Stimulated activated CD4-positive, alpha-beta T cell treated with anti-CD3 and anti-CD28 coated beads, Interleukin-1b, Interleukin-23, amount 100 ng/mL, for 1 hour (primary cell): ENCODE measurements at regions not wholly inside any gene's neighbourhood (a gene's known extent, or its start where the extent isn't known, plus 50 kb on each side); places are given as distances from the start of the nearest gene placed in this dataset.

ENCODE experiments used
- DNase-seq, 2 donors: peaks; one replicate each; pipeline ENCODE4 v3.0.0-alpha.2; 2020; ENCODE audit warnings: low read depth in 2 of 2

- DNase-seq, result no peak
Observed at GRCh38 chr15:89399238-89400115, 64.9 kb upstream of the POLG start.

DNA sequence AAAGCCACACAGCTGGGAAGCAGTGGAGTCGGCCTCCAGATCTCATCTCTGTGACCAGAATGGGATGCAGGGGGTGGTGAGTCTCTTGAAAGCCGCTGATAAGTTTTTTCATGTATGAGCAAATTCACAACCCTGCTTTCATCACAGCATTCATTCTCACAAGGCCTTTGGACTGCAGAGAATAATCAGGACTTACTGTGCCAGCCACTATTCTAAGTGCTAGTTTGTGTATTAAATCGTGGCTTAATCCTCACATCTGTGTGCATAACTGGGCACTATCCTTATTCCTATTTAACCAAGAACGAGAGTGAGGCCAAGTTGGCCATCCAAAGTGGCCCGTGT, 64.2 kb upstream of the POLG start:
- no peak for DNase-seq

- DNase-seq, result no peak
Observed at GRCh38 chr15:89397653-89398023, 63.0 kb upstream of the POLG start.

GRCh38 chr15:89396723-89397652, 62.4 kb upstream of the POLG start:
- DNase-seq, result no peak

DNA sequence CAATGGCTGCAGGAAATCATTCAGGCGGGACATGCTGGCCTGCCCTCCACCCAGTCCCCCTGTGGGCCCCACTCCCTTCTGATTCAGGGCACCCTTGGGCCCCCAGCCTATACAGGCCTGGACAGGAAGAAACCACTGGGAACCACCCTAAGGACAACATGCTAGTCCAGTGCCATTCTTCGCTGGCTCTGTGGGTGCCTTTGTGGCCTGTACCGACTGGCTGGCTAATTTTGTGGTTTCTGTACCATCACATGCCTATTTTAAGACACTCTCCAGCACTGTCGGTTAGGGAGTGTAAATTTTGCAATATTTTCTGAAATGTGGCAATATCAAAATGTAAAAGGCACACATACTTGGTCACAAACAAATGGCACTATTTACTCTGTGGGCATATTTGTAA, 61.4 kb upstream of the POLG start:
- DNase-seq, result no peak

- DNase-seq, result no peak
Observed at GRCh38 chr15:89395461-89395871, 60.8 kb upstream of the POLG start.

GRCh38 chr15:89395031-89395430, 60.4 kb upstream of the POLG start:
- no peak for DNase-seq

DNA sequence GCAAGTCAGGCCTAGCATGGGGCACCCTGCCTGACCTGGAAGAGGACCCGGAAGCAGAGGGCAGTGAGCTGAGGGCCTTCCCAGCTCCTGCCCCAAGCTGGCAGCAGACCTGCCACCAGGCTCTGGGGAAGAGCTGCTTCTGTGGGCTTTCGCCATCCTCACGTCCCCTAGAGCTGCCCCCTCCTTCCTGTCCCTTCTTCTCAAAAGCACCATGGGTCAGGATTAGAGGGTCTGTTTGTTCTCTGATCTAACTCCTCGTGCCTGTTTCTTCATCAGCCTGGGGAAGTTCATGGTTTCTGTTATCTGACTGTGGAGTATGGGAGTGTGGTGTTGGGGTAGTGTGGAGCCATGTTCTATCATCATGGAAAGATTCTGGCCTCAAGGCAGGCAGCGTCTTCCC, 58.4 kb upstream of the POLG start:
- DNase-seq, result no peak

DNA sequence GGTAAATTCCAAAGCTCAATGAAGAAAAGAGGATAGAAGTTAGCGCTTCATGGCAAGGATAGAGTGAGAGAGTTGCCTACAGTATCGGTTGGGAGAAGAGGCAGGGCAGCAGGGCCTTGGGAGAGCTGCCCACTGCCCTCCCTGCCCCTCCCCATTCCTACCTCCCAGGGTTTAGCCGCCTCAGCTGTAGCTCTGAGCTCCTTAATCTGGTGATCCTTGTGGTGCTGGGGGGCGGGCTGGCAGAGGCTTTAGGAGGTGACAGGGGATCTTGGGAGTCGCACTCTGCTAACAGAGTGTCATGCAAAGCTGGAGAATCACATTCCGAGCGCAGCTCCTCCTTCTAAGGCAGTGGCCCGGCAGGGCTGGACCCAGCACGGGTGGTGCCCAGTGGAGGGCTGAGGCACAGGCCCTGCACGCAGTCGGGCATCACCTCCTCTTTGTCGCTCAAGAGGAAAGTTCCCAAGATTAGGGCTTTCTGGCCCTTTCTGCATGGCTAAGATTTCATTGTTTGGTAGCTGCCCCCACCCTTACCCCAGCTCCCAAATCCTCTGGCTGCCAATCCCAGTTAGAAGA, 57.1 kb upstream of the POLG start:
- DNase-seq, result no peak

- DNase-seq, result no peak
Observed at GRCh38 chr15:89389841-89390603, 55.4 kb upstream of the POLG start.

DNA sequence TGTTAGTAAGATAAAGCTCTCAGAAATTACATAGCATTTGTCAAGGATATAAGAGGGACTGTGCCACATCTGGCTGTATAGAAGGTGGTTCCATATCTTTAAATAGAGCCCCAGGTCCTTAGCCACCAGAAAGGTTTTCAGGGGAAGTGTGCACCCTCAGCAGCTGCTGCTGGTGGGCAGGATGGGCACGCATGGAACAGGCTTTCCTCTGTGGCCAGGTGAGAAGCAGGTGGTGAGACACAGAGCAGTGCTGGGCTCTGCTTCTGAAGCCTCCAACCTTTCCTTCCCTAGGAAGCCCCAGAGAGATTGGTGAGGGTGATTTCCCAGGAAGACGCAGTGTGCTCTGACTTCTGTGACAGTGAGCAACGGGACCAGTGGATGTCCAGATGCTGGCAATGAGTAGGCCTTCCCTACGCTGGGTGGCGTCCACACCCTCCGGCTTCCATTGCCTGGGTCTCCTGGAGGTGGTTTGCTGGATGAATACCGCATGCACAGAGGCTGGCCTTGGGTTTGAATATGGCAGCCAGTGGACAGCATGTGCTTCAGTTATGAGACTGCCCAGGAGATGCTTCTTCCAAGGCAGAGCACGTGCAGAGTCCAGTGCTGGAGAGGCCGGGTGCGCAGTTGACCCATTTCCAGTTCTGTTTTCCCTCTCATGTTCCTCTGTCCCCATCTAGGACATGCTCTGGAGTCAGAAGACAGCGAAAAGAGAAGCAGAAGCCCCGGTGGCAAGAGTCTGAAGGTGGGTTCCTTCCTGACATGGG, 52.7 kb upstream of the POLG start:
- DNase-seq, result no peak

DNA sequence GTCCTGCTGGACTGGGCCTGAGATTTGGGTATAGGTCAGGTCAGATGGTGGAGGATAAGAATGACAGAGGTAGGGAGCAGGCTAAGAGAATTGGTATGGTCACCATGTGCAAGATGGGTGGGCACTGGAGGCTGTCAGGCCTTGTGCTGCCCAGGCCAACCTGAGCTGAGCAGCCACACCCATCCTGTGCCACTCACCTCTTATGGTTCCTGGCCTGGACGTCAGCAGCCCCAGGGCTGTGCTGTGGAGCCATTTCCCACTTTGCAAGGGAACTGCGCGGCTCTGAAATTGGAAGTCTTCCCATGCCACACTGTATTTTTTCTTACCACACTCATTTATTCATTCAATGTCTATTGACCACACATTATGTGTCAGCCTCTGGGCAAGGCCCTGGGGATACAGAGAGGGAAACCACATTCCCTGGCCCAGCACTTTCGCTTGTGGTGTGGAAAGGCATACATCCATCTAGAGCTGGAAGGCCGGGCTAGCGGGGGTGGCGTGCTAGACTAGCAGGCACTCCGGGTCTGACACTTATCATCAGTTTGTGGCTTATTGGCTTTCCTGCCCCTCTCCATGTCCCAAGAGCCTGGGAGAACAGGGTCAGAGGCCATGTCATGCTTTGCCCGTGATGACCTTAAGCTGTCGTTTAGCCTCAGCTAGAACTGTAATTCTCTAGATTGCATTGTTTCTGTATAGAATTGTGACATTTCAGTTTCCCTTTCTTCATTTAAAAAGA, 51.1 kb upstream of the POLG start:
- DNase-seq, result no peak
